ENCODE measurements at regions not wholly inside any gene's neighbourhood (a gene's known extent, or its start where the extent isn't known, plus 50 kb on each side); places are given as distances from the start of the nearest gene placed in this dataset.

GRCh38 chr3:64892671-64893309 is 205.0 kb upstream of the ADAMTS9 start:
- Histone ChIP-seq H3K9ac (ENCODE audit: low read depth in 1 of 3, low read length in 3 of 3) (no peak overlapping the region), H3K27me3 (ENCODE audit: control insufficient read depth in 3 of 3, insufficient read depth in 3 of 3, low read length in 3 of 3) (no peaks in the 10 kb centered on the region), H3K27ac (ENCODE audit: low read depth, low read length) (no peak overlapping the region), H3K9me3 (ENCODE audit: control insufficient read depth in 3 of 3, low read length in 3 of 3) (no peaks in the 10 kb centered on the region), H3K4me1 (ENCODE audit: control insufficient read depth in 3 of 3, insufficient read depth in 3 of 3, low read length in 3 of 3) (peaks cover 0 to 17% (median 5%) of the 10 kb centered on the region in 3 donors), H3K36me3 (ENCODE audit: control insufficient read depth in 3 of 3, insufficient read depth in 3 of 3, low read length in 3 of 3) (no peaks in the 10 kb centered on the region), H3K4me3 (ENCODE audit: low read length in 3 of 3) (no peak overlapping the region)

- Histone ChIP-seq H3K9me3 (ENCODE audit: control insufficient read depth in 3 of 3, low read length in 3 of 3) (no peaks in the 10 kb centered on the region), H3K4me1 (ENCODE audit: control insufficient read depth in 3 of 3, insufficient read depth in 3 of 3, low read length in 3 of 3) (peaks cover 0 to 17% (median 3%) of the 10 kb centered on the region in 3 donors), H3K36me3 (ENCODE audit: control insufficient read depth in 3 of 3, insufficient read depth in 3 of 3, low read length in 3 of 3) (no peaks in the 10 kb centered on the region), H3K4me3 (ENCODE audit: low read length in 3 of 3) (no peak overlapping the region), H3K27me3 (ENCODE audit: control insufficient read depth in 3 of 3, insufficient read depth in 3 of 3, low read length in 3 of 3) (no peaks in the 10 kb centered on the region), H3K9ac (ENCODE audit: low read depth in 1 of 3, low read length in 3 of 3) (no peak overlapping the region), H3K27ac (ENCODE audit: low read depth, low read length) (no peak overlapping the region)
Observed at GRCh38 chr3:64891021-64891420, 203.2 kb upstream of the ADAMTS9 start.

GRCh38 chr3:64890466-64890865 is 202.7 kb upstream of the ADAMTS9 start:
- no peaks in the 10 kb centered on the region for H3K27me3 ChIP-seq (ENCODE audit: control insufficient read depth in 3 of 3, insufficient read depth in 3 of 3, low read length in 3 of 3)
- no peaks in the 10 kb centered on the region for H3K36me3 ChIP-seq (ENCODE audit: control insufficient read depth in 3 of 3, insufficient read depth in 3 of 3, low read length in 3 of 3)
- H3K9ac ChIP-seq (ENCODE audit: low read depth in 1 of 3, low read length in 3 of 3) = no peak overlapping the region
- H3K27ac ChIP-seq (ENCODE audit: low read depth, low read length) = no peak overlapping the region
- H3K4me3 ChIP-seq (ENCODE audit: low read length in 3 of 3) = no peak overlapping the region
- peaks cover 0 to 17% (median 2%) of the 10 kb centered on the region in 3 donors for H3K4me1 ChIP-seq (ENCODE audit: control insufficient read depth in 3 of 3, insufficient read depth in 3 of 3, low read length in 3 of 3)
- no peaks in the 10 kb centered on the region for H3K9me3 ChIP-seq (ENCODE audit: control insufficient read depth in 3 of 3, low read length in 3 of 3)

GRCh38 chr3:64890006-64890405 is 202.2 kb upstream of the ADAMTS9 start:
- no peak overlapping the region for H3K4me3 ChIP-seq (ENCODE audit: low read length in 3 of 3)
- H3K27me3 ChIP-seq (ENCODE audit: control insufficient read depth in 3 of 3, insufficient read depth in 3 of 3, low read length in 3 of 3) = no peaks in the 10 kb centered on the region
- no peak overlapping the region for H3K27ac ChIP-seq (ENCODE audit: low read depth, low read length)
- H3K9ac ChIP-seq (ENCODE audit: low read depth in 1 of 3, low read length in 3 of 3) = peak overlapping the region in 1 of 3 donors; percentile 28
- H3K9me3 ChIP-seq (ENCODE audit: control insufficient read depth in 3 of 3, low read length in 3 of 3) = no peaks in the 10 kb centered on the region
- no peaks in the 10 kb centered on the region for H3K36me3 ChIP-seq (ENCODE audit: control insufficient read depth in 3 of 3, insufficient read depth in 3 of 3, low read length in 3 of 3)
- H3K4me1 ChIP-seq (ENCODE audit: control insufficient read depth in 3 of 3, insufficient read depth in 3 of 3, low read length in 3 of 3) = peaks cover 0 to 17% (median 0%) of the 10 kb centered on the region in 3 donors

GRCh38 chr3:64888840-64889392 is 201.1 kb upstream of the ADAMTS9 start:
- Histone ChIP-seq H3K4me1 (ENCODE audit: control insufficient read depth in 3 of 3, insufficient read depth in 3 of 3, low read length in 3 of 3) (peaks cover 4 to 15% (median 6%) of the 10 kb centered on the region in 3 donors), H3K36me3 (ENCODE audit: control insufficient read depth in 3 of 3, insufficient read depth in 3 of 3, low read length in 3 of 3) (no peaks in the 10 kb centered on the region), H3K9ac (ENCODE audit: low read depth in 1 of 3, low read length in 3 of 3) (no peak overlapping the region), H3K4me3 (ENCODE audit: low read length in 3 of 3) (no peak overlapping the region), H3K9me3 (ENCODE audit: control insufficient read depth in 3 of 3, low read length in 3 of 3) (no peaks in the 10 kb centered on the region), H3K27me3 (ENCODE audit: control insufficient read depth in 3 of 3, insufficient read depth in 3 of 3, low read length in 3 of 3) (no peaks in the 10 kb centered on the region), H3K27ac (ENCODE audit: low read depth, low read length) (no peak overlapping the region)

- Histone ChIP-seq H3K4me1 (ENCODE audit: control insufficient read depth in 3 of 3, insufficient read depth in 3 of 3, low read length in 3 of 3) (peaks cover 4 to 15% (median 7%) of the 10 kb centered on the region in 3 donors), H3K27ac (ENCODE audit: low read depth, low read length) (no peak overlapping the region), H3K27me3 (ENCODE audit: control insufficient read depth in 3 of 3, insufficient read depth in 3 of 3, low read length in 3 of 3) (no peaks in the 10 kb centered on the region), H3K4me3 (ENCODE audit: low read length in 3 of 3) (no peak overlapping the region), H3K9me3 (ENCODE audit: control insufficient read depth in 3 of 3, low read length in 3 of 3) (no peaks in the 10 kb centered on the region), H3K9ac (ENCODE audit: low read depth in 1 of 3, low read length in 3 of 3) (no peak overlapping the region), H3K36me3 (ENCODE audit: control insufficient read depth in 3 of 3, insufficient read depth in 3 of 3, low read length in 3 of 3) (no peaks in the 10 kb centered on the region)
Observed at GRCh38 chr3:64888165-64888564, 200.4 kb upstream of the ADAMTS9 start.

- H3K4me3 ChIP-seq (ENCODE audit: low read length in 3 of 3) = no peak overlapping the region
- H3K36me3 ChIP-seq (ENCODE audit: control insufficient read depth in 3 of 3, insufficient read depth in 3 of 3, low read length in 3 of 3) = no peaks in the 10 kb centered on the region
- no peaks in the 10 kb centered on the region for H3K27me3 ChIP-seq (ENCODE audit: control insufficient read depth in 3 of 3, insufficient read depth in 3 of 3, low read length in 3 of 3)
- H3K9ac ChIP-seq (ENCODE audit: low read depth in 1 of 3, low read length in 3 of 3) = no peak overlapping the region
- no peak overlapping the region for H3K27ac ChIP-seq (ENCODE audit: low read depth, low read length)
- H3K9me3 ChIP-seq (ENCODE audit: control insufficient read depth in 3 of 3, low read length in 3 of 3) = no peaks in the 10 kb centered on the region
- H3K4me1 ChIP-seq (ENCODE audit: control insufficient read depth in 3 of 3, insufficient read depth in 3 of 3, low read length in 3 of 3) = peaks cover 4 to 8% (median 7%) of the 10 kb centered on the region in 3 donors
Observed at GRCh38 chr3:64885055-64885454, 197.3 kb upstream of the ADAMTS9 start.

- H3K9me3 ChIP-seq (ENCODE audit: control insufficient read depth in 3 of 3, low read length in 3 of 3) = no peaks in the 10 kb centered on the region
- peaks cover 4 to 7% (median 5%) of the 10 kb centered on the region in 3 donors for H3K4me1 ChIP-seq (ENCODE audit: control insufficient read depth in 3 of 3, insufficient read depth in 3 of 3, low read length in 3 of 3)
- no peak overlapping the region for H3K4me3 ChIP-seq (ENCODE audit: low read length in 3 of 3)
- no peak overlapping the region for H3K9ac ChIP-seq (ENCODE audit: low read depth in 1 of 3, low read length in 3 of 3)
- no peaks in the 10 kb centered on the region for H3K27me3 ChIP-seq (ENCODE audit: control insufficient read depth in 3 of 3, insufficient read depth in 3 of 3, low read length in 3 of 3)
- H3K36me3 ChIP-seq (ENCODE audit: control insufficient read depth in 3 of 3, insufficient read depth in 3 of 3, low read length in 3 of 3) = no peaks in the 10 kb centered on the region
- no peak overlapping the region for H3K27ac ChIP-seq (ENCODE audit: low read depth, low read length)
Observed at GRCh38 chr3:64884536-64884935, 196.7 kb upstream of the ADAMTS9 start.

- Histone ChIP-seq H3K4me1 (ENCODE audit: control insufficient read depth in 3 of 3, insufficient read depth in 3 of 3, low read length in 3 of 3) (peaks cover 4 to 7% (median 5%) of the 10 kb centered on the region in 3 donors), H3K27me3 (ENCODE audit: control insufficient read depth in 3 of 3, insufficient read depth in 3 of 3, low read length in 3 of 3) (no peaks in the 10 kb centered on the region), H3K9ac (ENCODE audit: low read depth in 1 of 3, low read length in 3 of 3) (no peak overlapping the region), H3K9me3 (ENCODE audit: control insufficient read depth in 3 of 3, low read length in 3 of 3) (no peaks in the 10 kb centered on the region), H3K4me3 (ENCODE audit: low read length in 3 of 3) (no peak overlapping the region), H3K36me3 (ENCODE audit: control insufficient read depth in 3 of 3, insufficient read depth in 3 of 3, low read length in 3 of 3) (no peaks in the 10 kb centered on the region), H3K27ac (ENCODE audit: low read depth, low read length) (no peak overlapping the region)
Observed at GRCh38 chr3:64880916-64881315, 193.1 kb upstream of the ADAMTS9 start.

- H3K36me3 ChIP-seq (ENCODE audit: control insufficient read depth in 3 of 3, insufficient read depth in 3 of 3, low read length in 3 of 3) = no peaks in the 10 kb centered on the region
- H3K9ac ChIP-seq (ENCODE audit: low read depth in 1 of 3, low read length in 3 of 3) = no peak overlapping the region
- no peak overlapping the region for H3K4me3 ChIP-seq (ENCODE audit: low read length in 3 of 3)
- no peak overlapping the region for H3K27ac ChIP-seq (ENCODE audit: low read depth, low read length)
- H3K27me3 ChIP-seq (ENCODE audit: control insufficient read depth in 3 of 3, insufficient read depth in 3 of 3, low read length in 3 of 3) = no peaks in the 10 kb centered on the region
- H3K9me3 ChIP-seq (ENCODE audit: control insufficient read depth in 3 of 3, low read length in 3 of 3) = no peaks in the 10 kb centered on the region
- H3K4me1 ChIP-seq (ENCODE audit: control insufficient read depth in 3 of 3, insufficient read depth in 3 of 3, low read length in 3 of 3) = no peaks in the 10 kb centered on the region
Observed at GRCh38 chr3:64878362-64878761, 190.6 kb upstream of the ADAMTS9 start.
